ENCODE measurements at regions not wholly inside any gene's neighbourhood (a gene's known extent, or its start where the extent isn't known, plus 50 kb on each side); places are given as distances from the start of the nearest gene placed in this dataset.

- no peak overlapping the region for H3K4me3 Mint-ChIP-seq
- H3K4me1 Mint-ChIP-seq = peaks cover 15 to 23% of the 10 kb centered on the region in 2 experiments
- no peak overlapping the region; a peak in 1 of 7 replicates for H3K27ac Mint-ChIP-seq
- Histone ChIP-seq H2BK20ac (ENCODE audit: low read depth, low read length, poor library complexity, severe bottlenecking) (no peak overlapping the region), H2BK5ac (ENCODE audit: insufficient read length, low read length) (no peak overlapping the region), H4K20me1 (ENCODE audit: control insufficient read depth, insufficient read depth, insufficient read length) (no peaks in the 10 kb centered on the region), H3K4me2 (ENCODE audit: insufficient read depth, insufficient read length, low read length) (no peak overlapping the region), H3K27ac (ENCODE audit: insufficient read length, low read depth, low read length) (no peak overlapping the region), H3K56ac (ENCODE audit: insufficient read length, low read depth, low read length) (no peak overlapping the region), H3K4me1 (ENCODE audit: insufficient read depth, low read length) (no peaks in the 10 kb centered on the region; the same call in 1 of the 2 replicates), H4K5ac (ENCODE audit: insufficient read length, low read depth, low read length) (no peak overlapping the region), H4K8ac (replicated peaks; ENCODE audit: insufficient read length, low read depth, low read length) (no peak overlapping the region), H2BK12ac (ENCODE audit: insufficient read length, low read depth, low read length) (no peak overlapping the region), H3K79me1 (ENCODE audit: insufficient read depth, low read depth, low read length, poor library complexity, severe bottlenecking) (no peaks in the 10 kb centered on the region), H3K4ac (ENCODE audit: low read depth, low read length) (no peak overlapping the region), H3K14ac (ENCODE audit: insufficient read depth, low read length) (no peak overlapping the region), H3K23me2 (ENCODE audit: insufficient read length, low read depth, low read length, poor library complexity, severe bottlenecking) (no peaks in the 10 kb centered on the region), H2AK5ac (ENCODE audit: insufficient read length, low read length) (no peak overlapping the region), H3K27me3 (ENCODE audit: insufficient read depth, low read length) (no peaks in the 10 kb centered on the region), H3K79me2 (ENCODE audit: insufficient read depth, low read length) (no peaks in the 10 kb centered on the region), H3T11ph (ENCODE audit: low read length) (no peak overlapping the region), H2BK15ac (ENCODE audit: low read depth, low read length) (no peak overlapping the region), H2AFZ (ENCODE audit: low read length) (no peak overlapping the region), H3K23ac (ENCODE audit: insufficient read length, low read depth, low read length) (no peak overlapping the region), H4K91ac (ENCODE audit: insufficient read length, low read depth, low read length) (no peak overlapping the region), H3K9ac (ENCODE audit: extremely low read depth, insufficient read length, low read length) (no peak overlapping the region), H2BK120ac (ENCODE audit: low read depth, low read length, poor library complexity, severe bottlenecking) (no peak overlapping the region), H3K18ac (ENCODE audit: insufficient read length, low read depth, low read length) (no peak overlapping the region), H3K9me3 (ENCODE audit: control insufficient read depth, low read depth, low read length) (no peaks in the 10 kb centered on the region)
- no peak for TF ChIP-seq CTCF (conservative IDR thresholded peaks at IDR 0.05)
- H3K9me3 Mint-ChIP-seq = peaks cover 4% of the 10 kb centered on the region in 2 experiments; a peak in 4 of 5 replicates
- no peak for DNase-seq
- H3K36me3 Mint-ChIP-seq (ENCODE audit: insufficient read depth in 1 of 3, low read depth in 3 of 3) = peaks cover 0 to 5% (median 2%) of the 10 kb centered on the region in 3 experiments; a peak in 3 of 7 replicates
- WGBS (ENCODE audit: extremely low coverage, insufficient read length, low lambda C conversion rate) = no CpG with 5 or more reads among the region's 2 CpGs
- no peaks in the 10 kb centered on the region for H3K27me3 Mint-ChIP-seq (ENCODE audit: low read depth)
These were observed 853.2 kb downstream of the UQCRFS1 start for GRCh38 chr19:28359431-28360414.
